Peyer's patch (tissue), 4 donors: ENCODE measurements at regions not wholly inside any gene's neighbourhood (a gene's known extent, or its start where the extent isn't known, plus 50 kb on each side); places are given as distances from the start of the nearest gene placed in this dataset.

ENCODE experiments used
- POLR2A ChIP-seq, 2 donors: fragments of 450-650 bp; IDR thresholded peaks; one replicate each; pipeline ENCODE4 v1.5.1; 2017; ENCODE audit warnings: antibody characterized with exemption in 2 of 2, mild to moderate bottlenecking in 2 of 2, moderate library complexity in 2 of 2
- TF ChIP-seq, protein P1 (sequence below), 6 experiments: fragments of 450-650 bp in 4 of 6; fragments of 200-600 bp in 2 of 6; sonication (generic) in 1 of 6; IDR thresholded peaks; one replicate each; pipeline ENCODE4 v1.5.1; 2017 to 2019; ENCODE audit warnings: antibody characterized with exemption in 6 of 6, mild to moderate bottlenecking in 3 of 6, moderate library complexity in 1 of 6

DNA sequence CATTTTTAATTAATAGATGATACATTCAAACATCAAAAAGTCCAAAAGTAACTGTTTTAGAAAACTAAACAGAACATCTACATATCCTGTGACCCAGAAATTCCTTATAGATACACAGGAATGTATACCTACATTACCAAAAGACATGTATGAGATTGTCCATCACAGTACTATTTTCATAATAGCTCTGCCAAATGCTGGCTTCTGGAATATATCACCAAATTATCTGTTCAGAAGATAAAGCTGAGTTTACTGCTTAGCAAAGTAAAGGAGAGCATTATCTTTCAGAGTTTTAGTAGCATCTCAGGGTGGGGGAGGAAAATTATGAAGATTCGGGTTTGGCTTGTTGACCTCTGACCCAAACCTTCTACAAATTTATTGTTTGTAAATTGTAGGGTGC, 368.9 kb upstream of the SLC7A11 start:
- TF ChIP-seq, protein P1, sequence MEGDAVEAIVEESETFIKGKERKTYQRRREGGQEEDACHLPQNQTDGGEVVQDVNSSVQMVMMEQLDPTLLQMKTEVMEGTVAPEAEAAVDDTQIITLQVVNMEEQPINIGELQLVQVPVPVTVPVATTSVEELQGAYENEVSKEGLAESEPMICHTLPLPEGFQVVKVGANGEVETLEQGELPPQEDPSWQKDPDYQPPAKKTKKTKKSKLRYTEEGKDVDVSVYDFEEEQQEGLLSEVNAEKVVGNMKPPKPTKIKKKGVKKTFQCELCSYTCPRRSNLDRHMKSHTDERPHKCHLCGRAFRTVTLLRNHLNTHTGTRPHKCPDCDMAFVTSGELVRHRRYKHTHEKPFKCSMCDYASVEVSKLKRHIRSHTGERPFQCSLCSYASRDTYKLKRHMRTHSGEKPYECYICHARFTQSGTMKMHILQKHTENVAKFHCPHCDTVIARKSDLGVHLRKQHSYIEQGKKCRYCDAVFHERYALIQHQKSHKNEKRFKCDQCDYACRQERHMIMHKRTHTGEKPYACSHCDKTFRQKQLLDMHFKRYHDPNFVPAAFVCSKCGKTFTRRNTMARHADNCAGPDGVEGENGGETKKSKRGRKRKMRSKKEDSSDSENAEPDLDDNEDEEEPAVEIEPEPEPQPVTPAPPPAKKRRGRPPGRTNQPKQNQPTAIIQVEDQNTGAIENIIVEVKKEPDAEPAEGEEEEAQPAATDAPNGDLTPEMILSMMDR (IDR thresholded peaks at IDR 0.05), result no peak
- TF ChIP-seq POLR2A (IDR thresholded peaks at IDR 0.05), result no peak
